ENCODE measurements at regions not wholly inside any gene's neighbourhood (a gene's known extent, or its start where the extent isn't known, plus 50 kb on each side); places are given as distances from the start of the nearest gene placed in this dataset.
A peak's percentile ranks its signal among the peaks of the same experiment; 100 is the strongest.

DNA sequence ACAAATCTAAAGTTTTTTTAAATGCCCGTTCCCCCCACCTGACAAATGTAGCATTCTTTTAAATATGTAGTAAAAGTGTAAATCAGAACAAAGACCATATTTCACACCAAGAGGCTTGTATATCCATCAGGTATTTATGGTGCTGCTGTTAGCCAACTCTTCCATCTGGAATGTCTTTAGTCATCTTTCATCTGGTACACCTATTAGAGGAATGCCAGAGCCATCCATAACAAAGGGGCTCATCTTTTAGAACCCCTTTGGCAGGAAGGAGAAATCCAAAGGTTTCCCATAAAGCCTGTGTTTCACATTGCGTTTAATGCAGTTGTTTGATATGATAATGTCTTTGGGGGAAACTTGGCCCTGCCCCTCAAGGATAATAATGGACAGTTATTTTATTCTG is 79.3 kb upstream of the C1orf87 start:
- H3K27me3 ChIP-seq (ENCODE audit: control insufficient read depth in 2 of 2, insufficient read depth in 2 of 2, low read length in 2 of 2) = no peaks in the 10 kb centered on the region
- no CpG with 5 or more reads among the region's 2 CpGs for WGBS (ENCODE audit: insufficient coverage)
- no peak overlapping the region for H3K9ac ChIP-seq (ENCODE audit: insufficient read depth, low read length, poor library complexity, severe bottlenecking)
- no peaks in the 10 kb centered on the region for H3K4me1 Mint-ChIP-seq
- H3K9me3 ChIP-seq (replicated peaks in 1 of 2; ENCODE audit: control insufficient read depth in 1 of 2, insufficient read depth in 1 of 2, low read length in 2 of 2) = no peaks in the 10 kb centered on the region
- intact Hi-C loops (cut with micrococcal nuclease) = no loop called here
- H2AFZ ChIP-seq (ENCODE audit: insufficient read depth, low read depth, low read length, poor library complexity, severe bottlenecking) = no peak overlapping the region
- no peak overlapping the region for H3K4me2 ChIP-seq (replicated peaks; ENCODE audit: extremely low read depth, low read length, poor library complexity, severe bottlenecking)
- H3K27me3 Mint-ChIP-seq (ENCODE audit: low read depth in 3 of 3) = peaks cover 1 to 3% (median 2%) of the 10 kb centered on the region in 3 donors
- no peak overlapping the region for H3K4me3 Mint-ChIP-seq
- no peaks in the 10 kb centered on the region for H4K20me1 ChIP-seq (ENCODE audit: insufficient read depth, low read length)
- no peak overlapping the region for H3K27ac Mint-ChIP-seq
- H3K79me2 ChIP-seq (ENCODE audit: insufficient read depth, low read length) = no peaks in the 10 kb centered on the region
- H3K27ac ChIP-seq (ENCODE audit: low read depth in 1 of 2, low read length in 2 of 2) = no peak overlapping the region
- H3K4me1 ChIP-seq (ENCODE audit: control insufficient read depth in 1 of 2, insufficient read depth in 2 of 2, low read length in 2 of 2) = no peaks in the 10 kb centered on the region
- H3K36me3 ChIP-seq (replicated peaks in 1 of 2; ENCODE audit: control insufficient read depth in 1 of 2, insufficient read depth in 2 of 2, low read length in 2 of 2) = no peaks in the 10 kb centered on the region
- H3K4me3 ChIP-seq (replicated peaks in 1 of 3; ENCODE audit: low read depth in 2 of 3, low read length in 3 of 3) = no peak overlapping the region
- no peaks in the 10 kb centered on the region for H3K36me3 Mint-ChIP-seq
- no peak for DNase-seq
- TF ChIP-seq, protein P1, sequence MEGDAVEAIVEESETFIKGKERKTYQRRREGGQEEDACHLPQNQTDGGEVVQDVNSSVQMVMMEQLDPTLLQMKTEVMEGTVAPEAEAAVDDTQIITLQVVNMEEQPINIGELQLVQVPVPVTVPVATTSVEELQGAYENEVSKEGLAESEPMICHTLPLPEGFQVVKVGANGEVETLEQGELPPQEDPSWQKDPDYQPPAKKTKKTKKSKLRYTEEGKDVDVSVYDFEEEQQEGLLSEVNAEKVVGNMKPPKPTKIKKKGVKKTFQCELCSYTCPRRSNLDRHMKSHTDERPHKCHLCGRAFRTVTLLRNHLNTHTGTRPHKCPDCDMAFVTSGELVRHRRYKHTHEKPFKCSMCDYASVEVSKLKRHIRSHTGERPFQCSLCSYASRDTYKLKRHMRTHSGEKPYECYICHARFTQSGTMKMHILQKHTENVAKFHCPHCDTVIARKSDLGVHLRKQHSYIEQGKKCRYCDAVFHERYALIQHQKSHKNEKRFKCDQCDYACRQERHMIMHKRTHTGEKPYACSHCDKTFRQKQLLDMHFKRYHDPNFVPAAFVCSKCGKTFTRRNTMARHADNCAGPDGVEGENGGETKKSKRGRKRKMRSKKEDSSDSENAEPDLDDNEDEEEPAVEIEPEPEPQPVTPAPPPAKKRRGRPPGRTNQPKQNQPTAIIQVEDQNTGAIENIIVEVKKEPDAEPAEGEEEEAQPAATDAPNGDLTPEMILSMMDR (IDR thresholded peaks at IDR 0.05) = no peak
- no peaks in the 10 kb centered on the region for H3K9me3 Mint-ChIP-seq

- Histone ChIP-seq H3K27ac (ENCODE audit: low read depth in 1 of 2, low read length in 2 of 2) (no peak overlapping the region), H3K4me3 (replicated peaks in 1 of 3; ENCODE audit: low read depth in 2 of 3, low read length in 3 of 3) (no peak overlapping the region), H3K4me1 (ENCODE audit: control insufficient read depth in 1 of 2, insufficient read depth in 2 of 2, low read length in 2 of 2) (no peaks in the 10 kb centered on the region), H3K9ac (ENCODE audit: insufficient read depth, low read length, poor library complexity, severe bottlenecking) (no peak overlapping the region), H3K9me3 (replicated peaks in 1 of 2; ENCODE audit: control insufficient read depth in 1 of 2, insufficient read depth in 1 of 2, low read length in 2 of 2) (no peaks in the 10 kb centered on the region), H2AFZ (ENCODE audit: insufficient read depth, low read depth, low read length, poor library complexity, severe bottlenecking) (no peak overlapping the region), H3K79me2 (ENCODE audit: insufficient read depth, low read length) (no peaks in the 10 kb centered on the region), H3K27me3 (ENCODE audit: control insufficient read depth in 2 of 2, insufficient read depth in 2 of 2, low read length in 2 of 2) (no peaks in the 10 kb centered on the region), H3K4me2 (replicated peaks; ENCODE audit: extremely low read depth, low read length, poor library complexity, severe bottlenecking) (no peak overlapping the region), H4K20me1 (ENCODE audit: insufficient read depth, low read length) (no peaks in the 10 kb centered on the region), H3K36me3 (replicated peaks in 1 of 2; ENCODE audit: control insufficient read depth in 1 of 2, insufficient read depth in 2 of 2, low read length in 2 of 2) (no peaks in the 10 kb centered on the region)
- TF ChIP-seq, protein P1 (IDR thresholded peaks at IDR 0.05) = no peak
- H3K27me3 Mint-ChIP-seq (ENCODE audit: low read depth in 3 of 3) = peaks cover 1 to 3% (median 2%) of the 10 kb centered on the region in 3 donors
- no peak overlapping the region for H3K4me3 Mint-ChIP-seq
- H3K27ac Mint-ChIP-seq = peak overlapping the region in 1 of 7 donors; percentile 4
- intact Hi-C loops (cut with micrococcal nuclease) = no loop called here
- H3K36me3 Mint-ChIP-seq = no peaks in the 10 kb centered on the region
- H3K9me3 Mint-ChIP-seq = no peaks in the 10 kb centered on the region
- H3K4me1 Mint-ChIP-seq = no peaks in the 10 kb centered on the region
- WGBS (ENCODE audit: insufficient coverage) = no CpG with 5 or more reads among the region's 3 CpGs
- no peak for DNase-seq
These were observed 77.7 kb upstream of the C1orf87 start for GRCh38 chr1:60151311-60151710.
